ENCODE measurements at regions not wholly inside any gene's neighbourhood (a gene's known extent, or its start where the extent isn't known, plus 50 kb on each side); places are given as distances from the start of the nearest gene placed in this dataset.
"Not testable (repeated sequence)": the region's sequence is repeated elsewhere in the genome, so short reads cannot be mapped to it uniquely, and the experiment has no call there.

GRCh38 chr12:23389315-23389714 is 560.2 kb downstream of the SOX5 start:
- DNase-seq = not testable (repeated sequence)

DNA sequence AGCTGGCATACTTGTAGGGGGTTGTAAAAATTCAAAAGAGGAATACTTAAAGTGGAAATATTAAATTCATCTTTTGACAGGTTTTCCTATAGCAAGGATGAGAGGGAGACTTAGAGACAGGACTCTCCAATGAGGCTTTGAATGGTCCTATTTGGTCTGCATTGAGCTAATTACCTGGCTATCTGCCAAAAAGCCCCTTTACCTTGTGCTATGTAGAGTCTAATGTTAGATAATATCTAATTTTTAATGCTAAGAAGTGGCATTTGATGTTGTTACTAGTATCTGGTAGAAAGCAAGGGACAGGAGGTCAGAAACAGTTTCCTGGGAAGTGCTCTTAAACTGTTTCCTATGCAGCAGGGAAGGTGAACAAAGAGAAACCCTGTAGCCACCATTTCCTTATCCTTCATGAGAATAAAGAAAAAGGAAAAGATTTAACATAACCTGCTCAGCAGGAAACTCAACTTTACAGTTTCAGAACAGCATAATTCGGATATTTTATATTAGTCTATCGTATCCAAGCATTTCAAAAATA is 550.0 kb downstream of the SOX5 start:
- no peak for DNase-seq

DNA sequence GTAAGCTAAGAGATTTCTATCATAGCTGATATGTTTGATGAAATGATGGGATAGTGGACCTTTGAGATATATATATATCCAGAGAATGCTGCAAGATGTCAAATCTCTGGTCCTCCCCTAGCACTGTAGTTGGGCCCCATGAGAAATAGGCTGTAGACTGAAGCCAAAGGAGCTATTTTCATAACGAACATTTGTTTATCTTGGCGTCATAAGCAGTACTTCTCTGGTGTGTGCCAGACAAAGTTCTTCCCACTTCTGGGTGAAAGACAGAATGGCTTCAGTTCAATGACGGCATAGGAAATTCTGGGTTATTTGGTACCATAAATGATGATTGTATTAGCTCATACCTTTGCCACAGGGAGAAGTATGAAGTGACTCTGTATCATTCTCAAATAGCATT is 534.3 kb downstream of the SOX5 start:
- no peak for DNase-seq

- no peak for DNase-seq
Measured at GRCh38 chr12:23421556-23421955, 527.9 kb downstream of the SOX5 start.

GRCh38 chr12:23423097-23423687 is 526.3 kb downstream of the SOX5 start:
- no peak for DNase-seq

DNA sequence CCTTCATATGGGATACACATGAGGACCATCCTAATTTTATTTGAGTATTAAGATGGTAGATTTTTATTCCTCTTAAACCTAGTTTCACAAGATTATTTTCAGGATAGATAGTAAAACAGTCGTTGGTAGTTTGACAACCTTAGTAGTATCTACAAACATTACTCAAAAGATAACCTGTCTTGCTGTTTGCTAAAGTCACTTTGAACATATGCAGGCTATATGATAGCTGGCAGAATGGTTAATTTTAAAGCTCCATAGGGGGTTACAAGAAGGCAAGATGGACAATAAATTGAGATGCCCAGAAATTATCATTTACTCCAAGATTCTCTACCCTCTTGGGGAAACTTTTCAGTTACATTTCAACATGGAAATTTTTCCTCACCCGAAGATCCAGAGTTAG is 525.7 kb downstream of the SOX5 start:
- DNase-seq = no peak

- DNase-seq = peak; percentile 60
Measured at GRCh38 chr12:23424685-23425084, 524.8 kb downstream of the SOX5 start.

- no peak for DNase-seq
Measured at GRCh38 chr12:23426328-23426727, 523.1 kb downstream of the SOX5 start.

DNA sequence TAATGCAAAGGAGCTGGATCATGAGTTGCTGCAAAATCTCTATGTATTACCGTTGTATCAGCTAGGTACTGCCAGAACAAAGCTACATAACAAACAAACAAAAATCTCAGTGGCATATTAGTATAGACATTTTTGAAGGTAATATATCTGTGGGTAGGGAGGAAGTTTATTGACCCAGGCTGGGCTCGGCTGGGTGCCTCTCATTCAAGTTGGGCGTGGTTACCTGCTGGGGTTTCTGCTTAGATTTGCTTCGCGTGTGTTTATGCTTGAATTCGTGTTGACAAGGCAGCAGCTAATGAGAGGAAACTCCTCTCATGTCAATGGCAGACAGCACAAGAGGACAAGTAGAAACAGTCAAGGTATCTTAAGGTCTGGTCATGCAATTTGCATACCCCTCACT is 520.7 kb downstream of the SOX5 start:
- DNase-seq = no peak

- no peak for DNase-seq
Measured at GRCh38 chr12:23431006-23431405, 518.5 kb downstream of the SOX5 start.

DNA sequence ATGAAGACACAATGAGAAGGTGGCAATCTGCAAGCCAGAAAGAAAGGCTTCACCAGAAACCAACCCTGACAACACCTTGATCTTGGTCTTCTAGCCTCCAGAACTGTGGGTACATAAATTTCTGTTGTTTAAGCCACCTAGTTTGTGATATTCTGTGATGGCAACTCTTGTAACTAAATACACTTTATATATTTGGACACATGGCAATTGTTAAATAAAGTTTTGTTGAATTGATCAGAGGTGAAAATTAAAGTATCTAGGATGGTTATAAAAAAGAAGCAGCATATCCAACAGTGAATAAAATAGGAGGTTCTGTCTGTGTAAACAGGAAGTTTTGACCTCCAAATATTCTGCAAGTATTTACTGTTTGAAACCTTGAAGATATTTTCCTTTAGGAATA is 516.3 kb downstream of the SOX5 start:
- no peak for DNase-seq

- no peak for DNase-seq
Measured at GRCh38 chr12:23434154-23434553, 515.3 kb downstream of the SOX5 start.

- DNase-seq = peak; percentile 60
Measured at GRCh38 chr12:23446746-23447145, 502.7 kb downstream of the SOX5 start.

- no peak for DNase-seq
Measured at GRCh38 chr12:23450810-23451209, 498.7 kb downstream of the SOX5 start.

- no peak for DNase-seq
Measured at GRCh38 chr12:23455283-23455682, 494.2 kb downstream of the SOX5 start.

DNA sequence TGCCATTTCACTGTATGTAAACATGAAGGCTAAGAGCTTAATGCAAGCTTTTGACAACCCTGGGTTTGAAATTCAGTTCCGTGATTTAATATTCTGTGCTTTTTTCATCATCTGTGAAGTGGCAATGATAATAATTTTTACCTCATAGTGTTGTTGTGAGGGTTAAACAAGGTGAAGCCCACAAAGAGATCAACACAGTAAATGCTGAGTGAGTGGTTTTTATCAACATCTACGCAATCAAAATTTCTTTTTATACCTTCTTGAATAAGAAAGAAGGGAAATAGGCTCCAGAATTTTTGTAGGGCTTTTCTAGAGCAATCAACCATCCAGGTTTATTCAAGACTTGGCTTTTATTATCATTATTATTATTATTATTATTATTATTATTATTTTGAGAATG is 490.8 kb downstream of the SOX5 start:
- no peak for DNase-seq

- DNase-seq = no peak
Measured at GRCh38 chr12:23462546-23462945, 486.9 kb downstream of the SOX5 start.

DNA sequence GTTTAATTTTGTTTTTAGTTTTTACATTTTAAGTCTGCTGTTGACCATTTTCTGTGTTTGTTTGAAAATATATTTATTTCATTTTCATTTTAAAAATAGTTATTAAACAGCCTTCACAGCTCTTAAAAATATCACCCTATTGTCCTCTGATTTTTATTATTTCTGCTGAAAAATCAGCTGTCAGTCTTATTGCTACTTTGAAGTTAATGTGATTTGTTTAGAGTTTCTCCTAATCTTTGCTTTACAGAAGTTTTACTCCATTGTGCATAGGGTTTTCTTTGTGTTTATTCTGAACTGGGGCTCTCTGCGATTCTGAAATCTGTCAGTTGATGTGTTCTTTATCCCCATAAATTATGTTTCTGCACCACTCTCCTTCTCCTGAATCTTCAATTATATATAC is 486.3 kb downstream of the SOX5 start:
- DNase-seq = no peak

- DNase-seq = no peak
Measured at GRCh38 chr12:23464241-23464812, 485.1 kb downstream of the SOX5 start.

- peak; percentile 20 for DNase-seq
Measured at GRCh38 chr12:23472329-23472971, 477.0 kb downstream of the SOX5 start.

GRCh38 chr12:23473071-23473470 is 476.4 kb downstream of the SOX5 start:
- peak; percentile 2 for DNase-seq

DNA sequence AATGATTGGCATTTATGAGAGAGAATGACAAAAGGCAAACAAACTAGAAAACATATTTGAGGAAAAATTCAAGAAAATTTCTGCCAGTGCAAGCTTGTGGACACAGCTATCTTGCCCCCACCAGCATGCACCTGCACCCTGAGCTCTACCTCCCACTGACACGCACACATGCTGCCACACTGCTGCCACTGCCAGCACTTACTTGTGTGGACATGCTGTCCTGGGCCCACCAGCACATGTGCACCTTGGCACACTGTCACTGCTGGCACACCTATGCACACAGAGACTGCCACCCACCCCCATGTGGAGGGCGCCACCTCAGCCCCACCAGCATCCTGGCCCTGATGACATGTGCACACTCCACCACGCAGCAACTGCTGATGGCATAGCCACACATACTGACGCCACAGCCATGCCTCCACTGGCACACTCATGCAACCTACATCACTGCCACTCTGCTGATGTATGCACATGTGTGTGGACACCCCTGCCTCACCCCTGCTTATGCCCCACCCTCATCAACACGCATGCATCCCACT is 475.0 kb downstream of the SOX5 start:
- DNase-seq = no peak

Measured in NCI-H146 (cell line).